NCI-H226 (cell line): ENCODE measurements at regions not wholly inside any gene's neighbourhood (a gene's known extent, or its start where the extent isn't known, plus 50 kb on each side); places are given as distances from the start of the nearest gene placed in this dataset.
A peak's percentile ranks its signal among the peaks of the same experiment; 100 is the strongest.
"Not testable (repeated sequence)": the region's sequence is repeated elsewhere in the genome, so short reads cannot be mapped to it uniquely, and the experiment has no call there.

Experiments used
- DNase-seq: peaks from one replicate; pipeline ENCODE4 v3.0.0-alpha.2; 2015

GRCh38 chr16:72453856-72454255 is 281.9 kb upstream of the PMFBP1 start:
- not testable (repeated sequence) for DNase-seq

GRCh38 chr16:72444696-72445095 is 272.7 kb upstream of the PMFBP1 start:
- no peak for DNase-seq

GRCh38 chr16:72443809-72444208 is 271.9 kb upstream of the PMFBP1 start:
- peak; percentile 9 for DNase-seq

GRCh38 chr16:72442385-72443158 is 270.6 kb upstream of the PMFBP1 start:
- DNase-seq = no peak

GRCh38 chr16:72437891-72438290 is 265.9 kb upstream of the PMFBP1 start:
- DNase-seq = no peak

GRCh38 chr16:72434159-72434558 is 262.2 kb upstream of the PMFBP1 start:
- DNase-seq = no peak

- no peak for DNase-seq
Observed at GRCh38 chr16:72430121-72430520, 258.2 kb upstream of the PMFBP1 start.

- no peak for DNase-seq
Observed at GRCh38 chr16:72429671-72430081, 257.7 kb upstream of the PMFBP1 start.

GRCh38 chr16:72428681-72429376 is 256.9 kb upstream of the PMFBP1 start:
- DNase-seq = no peak

- no peak for DNase-seq
Observed at GRCh38 chr16:72427783-72428331, 255.9 kb upstream of the PMFBP1 start.

GRCh38 chr16:72427051-72427782 is 255.3 kb upstream of the PMFBP1 start:
- DNase-seq = no peak

- DNase-seq = no peak
Observed at GRCh38 chr16:72426386-72426785, 254.4 kb upstream of the PMFBP1 start.

GRCh38 chr16:72425571-72426341 is 253.8 kb upstream of the PMFBP1 start:
- DNase-seq = no peak

- DNase-seq = no peak
Observed at GRCh38 chr16:72424757-72425156, 252.8 kb upstream of the PMFBP1 start.

GRCh38 chr16:72422308-72422897 is 250.4 kb upstream of the PMFBP1 start:
- DNase-seq = no peak

GRCh38 chr16:72419638-72420037 is 247.7 kb upstream of the PMFBP1 start:
- no peak for DNase-seq

- DNase-seq = no peak
Observed at GRCh38 chr16:72415379-72415778, 243.4 kb upstream of the PMFBP1 start.

- no peak for DNase-seq
Observed at GRCh38 chr16:72410492-72410891, 238.5 kb upstream of the PMFBP1 start.

- no peak for DNase-seq
Observed at GRCh38 chr16:72409423-72409822, 237.5 kb upstream of the PMFBP1 start.

- no peak for DNase-seq
Observed at GRCh38 chr16:72406390-72406789, 234.4 kb upstream of the PMFBP1 start.

GRCh38 chr16:72404299-72404698 is 232.3 kb upstream of the PMFBP1 start:
- no peak for DNase-seq

- DNase-seq = no peak
Observed at GRCh38 chr16:72401084-72401361, 229.1 kb upstream of the PMFBP1 start.
